GM19468 (cell line): ENCODE measurements at regions not wholly inside any gene's neighbourhood (a gene's known extent, or its start where the extent isn't known, plus 50 kb on each side); places are given as distances from the start of the nearest gene placed in this dataset.

ENCODE experiments used
- ATAC-seq: cut with Tn5 transposase; IDR thresholded peaks from one replicate; pipeline ENCODE4 v1.9.1; 2021; ENCODE audit warnings: mild to moderate bottlenecking, moderate library complexity, moderate number of reproducible peaks; ENCODE audit not compliant: unreplicated experiment; ENCODE audit errors: extremely low read depth

DNA sequence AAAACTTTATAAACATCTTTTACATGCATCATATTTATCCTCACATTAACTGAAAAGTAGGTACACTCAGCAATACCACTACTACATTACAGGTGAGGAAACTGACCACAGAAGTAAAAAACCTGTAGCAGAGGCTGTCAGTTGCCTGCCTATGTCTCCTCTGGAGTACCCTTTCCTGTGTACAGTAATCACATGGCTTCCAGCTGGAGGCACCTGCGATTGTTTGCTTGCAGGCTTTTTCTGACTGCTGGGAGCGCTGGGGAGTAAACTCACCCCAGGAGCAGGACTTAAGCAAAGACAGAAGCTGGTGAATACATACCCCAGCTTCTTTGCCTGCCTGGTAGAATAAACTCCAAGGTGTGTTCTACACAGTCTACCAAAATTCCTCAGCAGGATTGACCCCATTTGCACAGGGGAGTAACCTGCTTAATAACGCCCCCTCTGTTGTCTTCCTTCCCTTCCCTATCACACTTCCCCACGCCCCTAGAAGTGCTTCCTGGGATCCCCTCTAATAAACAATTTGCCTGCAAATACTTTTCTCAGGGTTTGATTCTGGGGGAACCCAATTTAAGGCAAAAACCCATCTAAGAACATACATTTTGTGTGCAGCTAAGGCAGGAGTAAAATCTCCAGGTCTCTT, 138.9 kb downstream of the PTH2R start:
- ATAC-seq = no peak

DNA sequence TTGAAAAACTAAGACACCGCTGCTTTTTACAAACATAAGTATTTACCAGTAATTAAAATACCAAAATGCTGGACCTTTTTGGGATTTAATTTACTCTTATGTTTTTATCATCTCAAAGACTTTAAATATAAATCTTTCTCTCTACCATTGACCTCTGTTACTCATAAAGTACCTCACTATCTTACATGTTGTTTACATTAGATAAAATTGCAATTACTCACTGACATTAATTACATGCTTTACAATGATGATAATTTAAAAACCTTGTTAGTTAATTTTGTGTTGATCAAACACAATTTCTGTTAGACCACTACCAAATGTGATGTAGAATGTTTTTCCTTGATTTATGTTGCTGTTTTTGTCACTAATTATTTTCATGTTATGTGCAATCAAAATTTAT, 139.5 kb downstream of the PTH2R start:
- no peak for ATAC-seq

GRCh38 chr2:208546860-208547650, 140.5 kb downstream of the PTH2R start:
- no peak for ATAC-seq

DNA sequence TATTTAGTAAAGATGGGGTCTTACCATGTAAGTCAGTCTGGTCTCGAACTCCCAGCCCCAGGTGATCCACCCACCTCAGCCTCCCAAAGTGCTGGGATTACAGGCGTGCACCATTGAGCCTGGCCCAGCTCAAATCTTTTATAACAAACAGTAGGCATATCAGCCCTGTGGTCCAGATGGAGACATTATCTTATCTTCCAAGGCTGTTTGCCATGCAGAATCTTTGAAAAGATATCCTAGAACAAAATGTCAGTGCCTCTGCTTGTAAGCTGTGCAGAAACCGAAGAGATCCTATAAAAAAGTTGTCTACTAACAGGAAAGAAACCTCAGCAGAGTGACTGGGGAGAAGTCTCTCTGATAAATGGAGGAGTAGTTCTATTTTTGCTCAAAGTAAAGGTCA, 142.1 kb downstream of the PTH2R start:
- no peak for ATAC-seq

GRCh38 chr2:208549546-208550158, 143.1 kb downstream of the PTH2R start:
- ATAC-seq = no peak

GRCh38 chr2:208552943-208553342, 146.4 kb downstream of the PTH2R start:
- ATAC-seq = no peak

GRCh38 chr2:208556983-208557484, 150.4 kb downstream of the PTH2R start:
- no peak for ATAC-seq

DNA sequence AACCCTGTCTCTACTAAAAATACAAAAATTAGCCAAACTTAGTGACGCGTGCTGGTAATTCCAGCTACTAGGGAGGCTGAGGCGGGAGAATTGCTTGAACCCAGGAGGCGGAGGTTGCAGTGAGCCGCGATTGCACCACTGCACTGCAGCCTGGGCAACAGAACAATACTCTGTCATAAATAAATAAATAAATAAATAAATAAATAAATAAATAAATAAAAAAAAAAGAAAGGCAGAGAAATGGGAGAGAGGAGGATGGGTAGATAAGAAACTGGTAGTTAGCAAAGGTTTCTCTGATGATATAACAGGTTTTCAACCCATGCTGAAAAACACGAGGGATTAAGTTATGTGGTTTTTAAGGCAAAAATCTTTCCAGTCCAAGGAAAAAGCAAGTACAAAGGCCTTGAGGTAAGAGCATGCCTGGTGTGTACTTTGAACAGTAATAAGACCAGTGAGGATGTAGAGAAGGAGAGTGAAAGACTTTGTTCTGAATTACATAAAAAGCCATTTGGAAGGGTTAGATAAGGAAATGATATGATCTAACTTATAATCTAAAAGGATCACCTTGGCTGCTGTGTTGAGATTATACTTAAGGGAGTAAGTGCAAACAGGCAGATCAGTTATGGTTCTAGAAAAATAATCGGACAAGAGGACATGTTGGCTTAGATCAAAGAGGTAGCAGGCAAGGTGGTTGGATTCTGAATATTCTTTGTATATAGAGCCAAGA, 159.3 kb downstream of the PTH2R start:
- no peak for ATAC-seq

- ATAC-seq = no peak
Observed at GRCh38 chr2:208568203-208568602, 161.6 kb downstream of the PTH2R start.

DNA sequence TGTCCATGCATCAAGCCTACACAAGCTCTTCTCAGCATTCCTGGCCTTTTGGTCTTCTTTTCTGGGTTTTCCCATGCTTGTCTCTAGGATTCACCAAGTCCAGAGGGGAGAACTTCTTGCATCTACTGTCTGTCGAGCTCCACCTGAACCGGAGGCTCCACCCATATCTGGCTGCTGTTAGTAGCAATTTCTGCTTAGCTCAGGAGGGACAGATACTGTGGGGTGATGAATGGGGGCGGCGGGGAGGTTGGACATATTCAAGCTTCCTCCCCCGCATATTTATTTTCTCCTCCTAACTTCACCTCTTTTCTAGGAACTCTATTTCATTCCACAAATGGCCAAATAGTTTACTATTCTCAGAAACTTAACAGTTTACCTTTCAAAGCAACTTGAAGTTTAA, 163.5 kb downstream of the PTH2R start:
- ATAC-seq = no peak

DNA sequence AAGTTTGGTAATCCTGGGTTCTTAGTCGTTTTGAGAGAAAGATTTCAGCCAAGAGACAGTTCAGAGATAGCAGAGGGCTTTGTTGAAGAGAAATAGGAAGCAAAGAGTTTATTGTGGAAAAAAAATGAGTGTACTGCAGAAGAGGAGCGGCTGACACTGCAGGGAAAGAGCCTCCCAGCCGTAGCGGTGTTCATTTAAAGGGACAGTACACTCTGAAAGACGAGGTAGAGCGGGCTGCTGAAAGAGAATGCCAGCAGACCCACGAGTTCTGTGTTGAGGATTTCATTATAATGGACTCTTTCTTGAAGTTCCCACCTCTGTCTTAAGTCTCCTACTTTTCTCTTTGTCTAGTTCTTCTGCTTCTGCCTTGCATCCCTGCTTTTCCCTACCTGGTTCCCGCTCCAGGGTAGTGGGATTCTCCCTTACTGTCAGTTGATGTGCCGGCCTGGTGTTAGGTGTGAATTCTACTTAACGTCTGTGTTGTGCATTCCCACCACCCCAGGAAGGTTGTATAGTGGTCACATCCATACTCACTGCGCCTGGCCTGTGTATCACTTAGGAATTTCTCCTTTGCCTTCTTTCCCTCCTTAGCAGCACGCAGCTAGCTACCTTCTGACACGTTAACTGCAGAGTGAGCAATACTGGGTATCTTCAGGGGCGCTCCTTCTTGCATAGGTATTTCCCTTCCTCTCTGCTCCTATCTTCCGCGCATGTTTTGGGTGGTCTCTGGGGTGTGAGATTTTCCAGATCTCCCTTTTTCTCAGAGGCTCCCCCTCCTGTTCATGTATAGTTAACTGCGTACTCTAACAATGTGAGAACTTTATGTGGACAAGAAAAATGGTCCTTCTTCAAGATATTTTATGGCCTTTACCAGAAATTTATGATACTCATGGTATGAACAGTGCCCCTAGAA, 164.5 kb downstream of the PTH2R start:
- no peak for ATAC-seq

DNA sequence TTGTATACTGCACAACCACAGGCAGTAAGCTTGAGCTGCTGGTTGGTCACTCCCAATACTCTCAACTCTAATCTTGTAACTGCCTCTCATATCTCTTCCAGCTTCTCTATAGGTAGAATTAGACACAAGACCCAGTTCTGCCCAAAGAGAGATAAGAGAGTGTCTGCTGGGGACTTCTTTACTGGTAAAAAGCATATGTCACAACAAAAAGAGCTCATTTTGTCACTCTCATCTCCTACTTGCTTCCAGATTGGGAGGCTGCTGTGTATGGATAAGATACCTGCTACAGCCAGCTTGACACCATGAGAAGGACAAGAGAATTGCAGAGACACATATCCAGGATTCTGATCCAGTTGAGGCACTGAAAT, 165.2 kb downstream of the PTH2R start:
- ATAC-seq = no peak

- ATAC-seq = no peak
Observed at GRCh38 chr2:208573569-208573968, 167.0 kb downstream of the PTH2R start.

GRCh38 chr2:208579678-208580077, 173.1 kb downstream of the PTH2R start:
- no peak for ATAC-seq

GRCh38 chr2:208584378-208584985, 177.9 kb downstream of the PTH2R start:
- no peak for ATAC-seq

DNA sequence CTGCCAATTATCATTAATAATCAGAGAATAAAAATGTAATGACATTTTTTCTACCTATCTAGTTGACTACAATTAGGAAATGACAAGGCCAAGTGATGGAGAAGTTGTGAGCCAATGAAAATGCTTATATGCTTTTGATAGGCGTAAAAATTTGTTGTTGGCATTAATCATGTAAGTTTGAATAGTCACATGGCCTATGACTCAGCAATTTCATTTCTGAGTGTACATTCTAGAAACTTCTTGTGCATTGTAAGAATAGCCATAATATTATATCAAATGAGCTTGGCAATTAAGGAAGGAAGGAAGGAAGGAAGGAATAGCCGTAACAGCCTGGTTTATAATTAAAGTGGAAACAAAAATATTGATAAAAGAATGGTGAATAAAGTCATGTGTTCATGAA, 179.9 kb downstream of the PTH2R start:
- no peak for ATAC-seq

- no peak for ATAC-seq
Observed at GRCh38 chr2:208594642-208595385, 188.2 kb downstream of the PTH2R start.

DNA sequence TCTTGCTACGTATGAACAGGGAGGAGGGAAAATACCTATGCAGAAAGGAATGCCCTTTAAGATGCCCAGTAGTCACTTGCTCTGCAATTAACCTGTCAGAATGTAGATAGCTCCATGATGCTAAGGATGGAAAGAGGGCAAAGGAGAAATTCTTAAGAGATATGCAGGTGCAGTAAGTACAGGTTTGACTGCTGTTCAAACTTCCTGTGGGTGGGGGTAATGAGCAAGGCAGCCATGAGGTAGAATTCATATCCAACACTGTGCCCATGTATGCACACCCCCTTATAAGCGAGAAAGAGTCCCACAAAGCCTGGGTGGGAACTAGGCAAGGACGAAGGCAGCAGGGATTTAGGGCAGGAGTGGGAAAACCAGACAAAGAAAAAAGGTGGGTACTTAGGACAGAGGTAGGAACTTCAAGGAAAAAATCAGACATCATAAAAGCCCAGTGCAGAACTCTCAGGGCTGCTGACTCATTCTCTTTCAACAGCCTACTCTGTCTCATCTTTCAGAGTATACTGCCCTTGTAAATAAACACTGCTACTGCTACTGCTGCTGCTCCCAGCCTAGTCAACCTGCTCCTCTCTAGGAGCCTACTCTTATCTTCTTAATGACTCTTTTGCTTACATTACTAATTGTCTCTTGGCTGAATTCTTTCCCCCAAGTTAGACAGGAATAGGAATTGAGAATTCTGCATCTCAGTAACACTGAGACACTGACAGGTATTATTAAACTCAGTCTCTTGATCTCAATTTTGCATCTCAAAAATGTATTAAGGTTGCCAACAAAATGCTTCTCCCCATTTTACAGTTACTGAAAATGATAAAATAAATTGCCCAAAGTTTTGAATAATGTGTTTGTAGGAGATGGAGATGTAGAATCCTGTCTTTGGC, 189.0 kb downstream of the PTH2R start:
- no peak for ATAC-seq
